GM18907 (cell line): ENCODE measurements at regions not wholly inside any gene's neighbourhood (a gene's known extent, or its start where the extent isn't known, plus 50 kb on each side); places are given as distances from the start of the nearest gene placed in this dataset.
"Not testable (repeated sequence)": the region's sequence is repeated elsewhere in the genome, so short reads cannot be mapped to it uniquely, and the experiment has no call there.

Experiments used
- ATAC-seq: cut with Tn5 transposase; IDR thresholded peaks from one replicate; pipeline ENCODE4 v1.9.1; 2021; ENCODE audit warnings: mild to moderate bottlenecking, moderate library complexity; ENCODE audit not compliant: unreplicated experiment

- ATAC-seq = no peak
Observed at GRCh38 chr5:145027286-145027685, 807.9 kb downstream of the PRELID2 start.

GRCh38 chr5:145025775-145026174, 809.4 kb downstream of the PRELID2 start:
- no peak for ATAC-seq

- no peak for ATAC-seq
Observed at GRCh38 chr5:145015146-145015545, 820.0 kb downstream of the PRELID2 start.

- ATAC-seq = no peak
Observed at GRCh38 chr5:145014109-145014508, 821.0 kb downstream of the PRELID2 start.

- no peak for ATAC-seq
Observed at GRCh38 chr5:145010834-145011233, 824.3 kb downstream of the PRELID2 start.

GRCh38 chr5:145008876-145009530, 826.1 kb downstream of the PRELID2 start:
- ATAC-seq = no peak

- ATAC-seq = not testable (repeated sequence)
Observed at GRCh38 chr5:144994356-144994755, 823.7 kb downstream of the KCTD16 start.

GRCh38 chr5:144983101-144983500, 812.4 kb downstream of the KCTD16 start:
- ATAC-seq = no peak

- ATAC-seq = no peak
Observed at GRCh38 chr5:144979516-144980264, 809.0 kb downstream of the KCTD16 start.

- no peak for ATAC-seq
Observed at GRCh38 chr5:144972317-144972716, 801.6 kb downstream of the KCTD16 start.

GRCh38 chr5:144971108-144971850, 800.6 kb downstream of the KCTD16 start:
- no peak for ATAC-seq

- ATAC-seq = no peak
Observed at GRCh38 chr5:144960296-144960695, 789.6 kb downstream of the KCTD16 start.

- ATAC-seq = no peak
Observed at GRCh38 chr5:144958002-144958401, 787.3 kb downstream of the KCTD16 start.

- no peak for ATAC-seq
Observed at GRCh38 chr5:144950996-144951395, 780.3 kb downstream of the KCTD16 start.

- ATAC-seq = no peak
Observed at GRCh38 chr5:144947023-144947422, 776.4 kb downstream of the KCTD16 start.

- ATAC-seq = no peak
Observed at GRCh38 chr5:144945503-144945902, 774.8 kb downstream of the KCTD16 start.

- no peak for ATAC-seq
Observed at GRCh38 chr5:144944936-144945335, 774.3 kb downstream of the KCTD16 start.

- ATAC-seq = no peak
Observed at GRCh38 chr5:144941004-144941403, 770.3 kb downstream of the KCTD16 start.

- no peak for ATAC-seq
Observed at GRCh38 chr5:144918371-144918770, 747.7 kb downstream of the KCTD16 start.

- ATAC-seq = no peak
Observed at GRCh38 chr5:144915452-144915851, 744.8 kb downstream of the KCTD16 start.

GRCh38 chr5:144913661-144914060, 743.0 kb downstream of the KCTD16 start:
- ATAC-seq = no peak

- no peak for ATAC-seq
Observed at GRCh38 chr5:144896473-144896872, 725.8 kb downstream of the KCTD16 start.
